ENCODE measurements at regions not wholly inside any gene's neighbourhood (a gene's known extent, or its start where the extent isn't known, plus 50 kb on each side); places are given as distances from the start of the nearest gene placed in this dataset.

GRCh38 chr12:24661657-24662096 is 287.2 kb downstream of the BCAT1 start:
- TF ChIP-seq EP300 (conservative IDR thresholded peaks at IDR 0.05; ENCODE audit: poor library complexity, severe bottlenecking) (no peak), REST (IDR thresholded peaks at IDR 0.05; ENCODE audit: borderline replicate concordance) (no peak), CTCF (IDR thresholded peaks at IDR 0.05; ENCODE audit: poor library complexity, severe bottlenecking) (no peak), MXI1 (conservative IDR thresholded peaks at IDR 0.05; ENCODE audit: poor library complexity, severe bottlenecking) (no peak), EZH2 (IDR thresholded peaks at IDR 0.05; ENCODE audit: borderline replicate concordance, insufficient read depth, low read length, poor library complexity, severe bottlenecking) (no peak), POLR2AphosphoS5 (IDR thresholded peaks at IDR 0.05) (no peak)
